ENCODE measurements at regions not wholly inside any gene's neighbourhood (a gene's known extent, or its start where the extent isn't known, plus 50 kb on each side); places are given as distances from the start of the nearest gene placed in this dataset.
"Not testable (repeated sequence)": the region's sequence is repeated elsewhere in the genome, so short reads cannot be mapped to it uniquely, and the experiment has no call there.

GRCh38 chr4:25993395-25994185 is 79.6 kb downstream of the SMIM20 start:
- Histone ChIP-seq H3K4me3 (no peak overlapping the region), H3K27ac (peak overlapping the region in 3 of 4 donors; percentile 27 to 84 (median 80)), H3K36me3 (no peaks in the 10 kb centered on the region), H3K27me3 (no peaks in the 10 kb centered on the region), H3K4me1 (peaks cover 0 to 41% (median 6%) of the 10 kb centered on the region in 4 donors), H3K9me3 (no peaks in the 10 kb centered on the region)
- TF ChIP-seq CTCF (IDR thresholded peaks at IDR 0.05) (peak in 2 of 5 experiments; percentile 12 to 30), POLR2A (IDR thresholded peaks at IDR 0.05) (no peak), EP300 (IDR thresholded peaks at IDR 0.05) (peak in 1 of 2 donors; percentile 17)
- DNase-seq (ENCODE audit: low spot score in 2 of 2), result no peak
- 37 to 41% methylated on average over 14 to 16 of the region's 16 CpGs for WGBS, 2 donors

- 68 to 75% methylated on average over 4 of the region's 4 CpGs for WGBS, 2 donors
- Histone ChIP-seq H3K27ac (peak overlapping the region in 1 of 4 donors; percentile 80), H3K4me1 (peaks cover 0 to 41% (median 5%) of the 10 kb centered on the region in 4 donors)
- H3K9me3 ChIP-seq; DNase-seq (ENCODE audit: low spot score in 2 of 2); H3K4me3 ChIP-seq; H3K36me3 ChIP-seq; H3K27me3 ChIP-seq: not testable (repeated sequence)
Measured at GRCh38 chr4:25994577-25994976, 80.6 kb downstream of the SMIM20 start.

- Histone ChIP-seq H3K4me1 (no peaks in the 10 kb centered on the region), H3K36me3 (no peaks in the 10 kb centered on the region), H3K4me3 (no peak overlapping the region), H3K27me3 (no peaks in the 10 kb centered on the region), H3K9me3 (no peaks in the 10 kb centered on the region), H3K27ac (no peak overlapping the region)
- DNase-seq (ENCODE audit: low spot score in 2 of 2), result no peak
- TF ChIP-seq EP300 (IDR thresholded peaks at IDR 0.05) (peak in 1 of 2 donors; percentile 36), POLR2A (IDR thresholded peaks at IDR 0.05) (no peak)
- 42 to 56% methylated on average over 2 of the region's 2 CpGs for WGBS, 2 donors
Measured at GRCh38 chr4:26000274-26000950, 86.4 kb downstream of the SMIM20 start.

- Histone ChIP-seq H3K4me3 (no peak overlapping the region), H3K9me3 (no peaks in the 10 kb centered on the region), H3K27me3 (no peaks in the 10 kb centered on the region), H3K36me3 (no peaks in the 10 kb centered on the region), H3K4me1 (no peaks in the 10 kb centered on the region), H3K27ac (no peak overlapping the region)
- TF ChIP-seq POLR2A (IDR thresholded peaks at IDR 0.05) (no peak), EP300 (IDR thresholded peaks at IDR 0.05) (no peak), CTCF (IDR thresholded peaks at IDR 0.05) (no peak)
- WGBS, 2 donors, result 77 to 85% methylated on average over 3 of the region's 3 CpGs
- no peak for DNase-seq (ENCODE audit: low spot score in 2 of 2)
Measured at GRCh38 chr4:26001413-26001812, 87.4 kb downstream of the SMIM20 start.

GRCh38 chr4:26001816-26002215 is 87.8 kb downstream of the SMIM20 start:
- Histone ChIP-seq H3K27ac (no peak overlapping the region), H3K36me3 (no peaks in the 10 kb centered on the region), H3K9me3 (no peaks in the 10 kb centered on the region), H3K4me1 (no peaks in the 10 kb centered on the region), H3K27me3 (no peaks in the 10 kb centered on the region), H3K4me3 (no peak overlapping the region)
- WGBS, 2 donors, result 88 to 95% methylated on average over 2 of the region's 2 CpGs
- TF ChIP-seq CTCF (IDR thresholded peaks at IDR 0.05), result no peak
- no peak for TF ChIP-seq EP300 (IDR thresholded peaks at IDR 0.05)
- TF ChIP-seq POLR2A (IDR thresholded peaks at IDR 0.05), result no peak
- DNase-seq (ENCODE audit: low spot score in 2 of 2), result no peak

GRCh38 chr4:26003056-26003455 is 89.0 kb downstream of the SMIM20 start:
- H3K36me3 ChIP-seq, result no peaks in the 10 kb centered on the region
- DNase-seq (ENCODE audit: low spot score in 2 of 2), result no peak
- no peaks in the 10 kb centered on the region for H3K27me3 ChIP-seq
- no peak overlapping the region for H3K4me3 ChIP-seq
- WGBS, 2 donors, result 69 to 84% methylated on average over 2 of the region's 2 CpGs
- H3K9me3 ChIP-seq, result peaks cover 0 to under 1% (median 0%) of the 10 kb centered on the region in 4 donors
- no peaks in the 10 kb centered on the region for H3K4me1 ChIP-seq
- TF ChIP-seq EP300 (IDR thresholded peaks at IDR 0.05) (no peak), CTCF (IDR thresholded peaks at IDR 0.05) (no peak), POLR2A (IDR thresholded peaks at IDR 0.05) (no peak)
- no peak overlapping the region for H3K27ac ChIP-seq

All from tibial nerve (tissue), 4 donors.